ENCODE measurements at regions not wholly inside any gene's neighbourhood (a gene's known extent, or its start where the extent isn't known, plus 50 kb on each side); places are given as distances from the start of the nearest gene placed in this dataset.
A peak's percentile ranks its signal among the peaks of the same experiment; 100 is the strongest.

DNA sequence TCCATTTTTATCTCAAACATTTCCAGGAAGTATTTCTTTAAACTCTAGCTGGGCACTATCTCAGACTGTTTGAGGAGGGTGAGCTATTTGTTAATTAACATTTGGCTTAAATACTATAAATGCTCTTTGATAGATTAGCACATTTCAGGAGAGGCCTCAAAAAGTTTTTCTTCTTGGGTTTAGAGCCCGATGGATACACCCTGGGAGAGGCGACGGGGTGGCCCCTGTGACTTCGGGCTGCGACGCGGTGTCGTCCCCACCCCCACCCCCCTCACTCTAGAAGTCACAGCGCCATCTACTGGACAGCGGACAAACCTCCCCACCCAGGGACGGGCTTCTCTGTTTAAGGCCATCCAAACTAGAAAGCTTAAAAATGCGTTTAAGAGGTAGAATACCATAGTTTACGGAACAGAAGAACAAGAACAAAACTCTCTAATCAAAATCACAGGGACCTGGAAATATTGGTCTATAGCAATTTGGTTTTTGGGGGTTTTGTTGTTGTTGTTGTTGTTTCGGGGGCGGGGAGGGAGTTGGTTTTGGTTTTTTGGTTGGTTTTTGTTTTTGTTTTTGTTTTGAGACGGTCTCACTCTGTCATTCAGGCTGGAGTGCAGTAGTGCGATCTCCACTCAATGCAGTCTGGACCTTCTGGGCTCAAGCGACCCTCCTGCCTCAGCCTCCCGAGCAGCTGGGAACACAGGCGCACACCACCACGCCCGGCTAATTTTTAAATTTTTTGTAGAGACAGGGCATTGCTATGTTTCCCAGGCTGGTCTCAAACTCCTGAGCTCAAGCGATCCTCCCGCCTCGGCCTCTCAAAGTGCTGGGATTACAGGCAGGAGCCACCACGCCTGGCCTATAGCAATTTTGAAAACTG lies 254.4 kb downstream of the C16orf95 start:
- no peaks in the 10 kb centered on the region for H4K20me1 ChIP-seq (ENCODE audit: insufficient read depth, low read length)
- BruUV-seq (replicated peaks) = no TSS peak
- H3K9me2 ChIP-seq (ENCODE audit: insufficient read depth, low read length) = no peaks in the 10 kb centered on the region
- POLR2A ChIA-PET = interaction anchor here (0.6 to 1.4 kb wide), 4 partner anchors 15 to 502 kb away, joined by 3 to 4 read pairs (median 3); no protein-coding TSS in a partner anchor
- peak overlapping the region; percentile 89 for H3K27ac ChIP-seq (ENCODE audit: low read depth, low read length, poor library complexity, severe bottlenecking)
- CTCF ChIA-PET (ENCODE audit: unreplicated experiment) = no interaction called here
- H3K36me3 ChIP-seq (ENCODE audit: insufficient read depth, low read length) = no peaks in the 10 kb centered on the region
- no peaks in the 10 kb centered on the region for H3K9me3 ChIP-seq (ENCODE audit: low read length)
- H3K4me3 ChIP-seq (ENCODE audit: low read depth, low read length, poor library complexity, severe bottlenecking) = peak overlapping the region; percentile 71
- H3K4me1 ChIP-seq (ENCODE audit: insufficient read depth, low read length, poor library complexity, severe bottlenecking) = peaks cover 65% of the 10 kb centered on the region
- H2AFZ ChIP-seq (ENCODE audit: low read length) = peak overlapping the region; percentile 2; the same call in 1 of the 2 replicates
- peaks cover 16% of the 10 kb centered on the region; the same call in 1 of the 2 replicates for H3K79me2 ChIP-seq (ENCODE audit: insufficient read depth, low read depth, low read length)
- no peak for TF ChIP-seq EZH2phosphoT487 (IDR thresholded peaks at IDR 0.05; ENCODE audit: borderline replicate concordance, low read depth, low read length)
- TF ChIP-seq, protein P1, sequence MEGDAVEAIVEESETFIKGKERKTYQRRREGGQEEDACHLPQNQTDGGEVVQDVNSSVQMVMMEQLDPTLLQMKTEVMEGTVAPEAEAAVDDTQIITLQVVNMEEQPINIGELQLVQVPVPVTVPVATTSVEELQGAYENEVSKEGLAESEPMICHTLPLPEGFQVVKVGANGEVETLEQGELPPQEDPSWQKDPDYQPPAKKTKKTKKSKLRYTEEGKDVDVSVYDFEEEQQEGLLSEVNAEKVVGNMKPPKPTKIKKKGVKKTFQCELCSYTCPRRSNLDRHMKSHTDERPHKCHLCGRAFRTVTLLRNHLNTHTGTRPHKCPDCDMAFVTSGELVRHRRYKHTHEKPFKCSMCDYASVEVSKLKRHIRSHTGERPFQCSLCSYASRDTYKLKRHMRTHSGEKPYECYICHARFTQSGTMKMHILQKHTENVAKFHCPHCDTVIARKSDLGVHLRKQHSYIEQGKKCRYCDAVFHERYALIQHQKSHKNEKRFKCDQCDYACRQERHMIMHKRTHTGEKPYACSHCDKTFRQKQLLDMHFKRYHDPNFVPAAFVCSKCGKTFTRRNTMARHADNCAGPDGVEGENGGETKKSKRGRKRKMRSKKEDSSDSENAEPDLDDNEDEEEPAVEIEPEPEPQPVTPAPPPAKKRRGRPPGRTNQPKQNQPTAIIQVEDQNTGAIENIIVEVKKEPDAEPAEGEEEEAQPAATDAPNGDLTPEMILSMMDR (conservative IDR thresholded peaks at IDR 0.05; ENCODE audit: low read length) = peak; percentile 97
- intact Hi-C loops (cut with micrococcal nuclease; ENCODE audit: unreplicated experiment) = loop anchor here (1.0 kb wide), 2 partner anchors 189 to 500 kb away; no protein-coding TSS in a partner anchor
- peak; percentile 80 for DNase-seq (ENCODE audit: low spot score)
- peak overlapping the region; percentile 79 for H3K4me2 ChIP-seq (ENCODE audit: low read length)

DNA sequence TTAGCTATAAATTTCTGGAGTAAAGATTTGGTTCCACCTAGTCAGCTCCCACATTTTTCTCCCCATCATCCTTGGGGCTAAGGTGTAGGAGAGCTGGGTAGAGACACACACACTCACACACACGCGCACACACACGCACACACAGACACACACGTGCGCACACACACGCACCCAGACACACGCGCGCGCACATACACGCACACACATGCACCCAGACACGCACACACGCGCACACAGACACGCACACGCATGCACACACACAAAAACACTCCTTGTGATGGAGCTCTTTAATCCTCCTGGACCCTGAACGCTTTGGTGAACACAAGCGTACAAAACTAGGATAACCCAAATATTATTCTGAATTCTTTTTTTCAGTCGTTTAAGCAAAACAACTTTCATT lies 253.6 kb downstream of the C16orf95 start:
- H3K4me2 ChIP-seq (ENCODE audit: low read length) = peak overlapping the region; percentile 79
- peaks cover 16% of the 10 kb centered on the region; the same call in 1 of the 2 replicates for H3K79me2 ChIP-seq (ENCODE audit: insufficient read depth, low read depth, low read length)
- H4K20me1 ChIP-seq (ENCODE audit: insufficient read depth, low read length) = no peaks in the 10 kb centered on the region
- no peak for DNase-seq (ENCODE audit: low spot score)
- no peaks in the 10 kb centered on the region for H3K9me3 ChIP-seq (ENCODE audit: low read length)
- H2AFZ ChIP-seq (ENCODE audit: low read length) = no peak overlapping the region
- H3K4me1 ChIP-seq (ENCODE audit: insufficient read depth, low read length, poor library complexity, severe bottlenecking) = peaks cover 65% of the 10 kb centered on the region
- no peaks in the 10 kb centered on the region for H3K9me2 ChIP-seq (ENCODE audit: insufficient read depth, low read length)
- TF ChIP-seq, protein P1 (conservative IDR thresholded peaks at IDR 0.05; ENCODE audit: low read length) = no peak
- TF ChIP-seq EZH2phosphoT487 (IDR thresholded peaks at IDR 0.05; ENCODE audit: borderline replicate concordance, low read depth, low read length) = no peak
- peak overlapping the region; percentile 89 for H3K27ac ChIP-seq (ENCODE audit: low read depth, low read length, poor library complexity, severe bottlenecking)
- H3K36me3 ChIP-seq (ENCODE audit: insufficient read depth, low read length) = no peaks in the 10 kb centered on the region
- intact Hi-C loops (cut with micrococcal nuclease; ENCODE audit: unreplicated experiment) = no loop called here
- peak overlapping the region; percentile 71 for H3K4me3 ChIP-seq (ENCODE audit: low read depth, low read length, poor library complexity, severe bottlenecking)
- BruUV-seq (replicated peaks) = no TSS peak
- CTCF ChIA-PET (ENCODE audit: unreplicated experiment) = no interaction called here
- POLR2A ChIA-PET = interaction anchor here (1.4 kb wide), 1 partner anchor 43 kb away, joined by 3 read pairs; no protein-coding TSS in a partner anchor

Measured in OCI-LY7 (cell line).